Activated CD4-positive, alpha-beta T cell treated with anti-CD3 and anti-CD28 coated beads, Interleukin-2, Interleukin-6, amounts not matched to agents 100 ng/mL and 50 ng/mL, durations not matched to agents 16 hours and 8 hours (primary cell): ENCODE measurements at regions not wholly inside any gene's neighbourhood (a gene's known extent, or its start where the extent isn't known, plus 50 kb on each side); places are given as distances from the start of the nearest gene placed in this dataset.
"Not testable (repeated sequence)": the region's sequence is repeated elsewhere in the genome, so short reads cannot be mapped to it uniquely, and the experiment has no call there.

Experiments
- DNase-seq: peaks from one replicate; pipeline ENCODE4 v3.0.0-alpha.2; 2020

DNA sequence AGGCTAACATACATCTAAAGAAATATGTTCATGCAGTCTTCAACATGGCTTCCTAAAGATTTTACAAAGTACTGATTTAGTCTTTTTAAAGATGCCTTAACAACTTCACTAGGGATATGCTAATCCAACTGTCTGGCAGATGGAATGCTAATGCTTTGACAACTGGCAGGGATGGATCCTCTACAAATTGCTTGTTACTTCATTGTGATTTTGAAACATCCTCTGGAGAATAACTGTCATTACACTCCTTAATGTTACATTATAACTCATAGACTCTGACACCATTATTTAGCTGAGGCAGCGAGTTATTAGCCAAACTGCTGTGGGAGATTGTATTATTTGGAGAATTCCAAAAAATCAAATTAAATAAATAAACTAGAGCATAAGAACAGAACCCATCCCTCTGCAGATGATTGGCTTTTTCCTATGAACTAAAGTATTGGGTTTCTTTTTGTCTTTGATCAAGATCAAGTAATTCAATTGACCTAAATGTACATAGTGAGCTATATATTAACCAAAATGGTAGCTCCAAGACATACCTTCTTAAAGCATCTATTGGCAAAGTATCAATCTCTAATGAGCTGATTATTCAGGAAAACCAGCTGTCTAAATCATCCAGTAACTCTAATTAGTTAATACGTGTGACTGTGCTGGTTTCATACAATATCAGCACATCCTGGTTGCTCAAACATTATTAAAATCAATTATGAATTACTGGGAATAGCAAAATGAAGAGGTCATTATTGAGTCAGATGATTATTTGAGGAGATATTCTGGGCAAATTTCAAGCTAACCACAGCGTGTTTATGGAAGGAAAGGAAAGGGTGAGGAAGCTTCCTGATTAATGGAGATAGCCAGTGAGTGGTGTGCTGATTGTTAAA lies 321.3 kb upstream of the TFPI start:
- no peak for DNase-seq

DNA sequence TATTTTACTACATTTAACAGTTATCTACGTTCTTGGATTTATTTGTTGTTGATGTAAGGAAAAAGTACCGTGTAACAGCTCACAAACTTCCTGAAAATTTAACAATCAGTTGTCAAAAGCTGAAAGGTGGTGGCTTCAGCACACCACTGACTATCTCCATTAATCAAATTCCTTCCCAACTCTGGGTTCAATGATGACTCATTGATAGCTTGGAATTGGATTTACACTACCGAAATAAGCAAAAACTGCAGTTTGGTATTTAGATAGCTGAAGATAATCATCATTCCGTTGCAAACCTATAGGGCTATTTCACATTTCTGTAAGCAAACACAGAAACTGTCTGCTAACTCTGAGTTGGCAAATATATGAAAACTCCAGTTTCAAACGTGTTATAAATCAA lies 322.3 kb upstream of the TFPI start:
- no peak for DNase-seq

DNA sequence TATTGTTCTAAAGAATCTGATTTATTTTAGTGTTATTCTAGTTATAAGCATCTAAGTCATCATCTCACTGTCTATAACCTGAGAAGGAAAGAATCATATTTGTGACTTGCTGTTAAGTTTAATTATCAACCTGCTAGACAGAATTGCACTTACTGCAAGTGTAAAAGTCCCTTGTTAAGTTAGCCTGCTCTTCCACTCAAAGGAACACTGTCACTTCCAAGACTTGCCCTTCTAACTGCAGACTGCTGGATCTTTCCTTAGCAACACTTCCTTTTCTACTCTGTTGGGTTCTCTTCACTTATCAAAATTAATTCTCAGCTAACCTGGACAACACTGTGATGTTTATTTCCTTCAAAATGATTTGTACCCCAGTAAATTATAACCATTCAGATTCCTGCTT lies 323.2 kb upstream of the TFPI start:
- DNase-seq: no peak

DNA sequence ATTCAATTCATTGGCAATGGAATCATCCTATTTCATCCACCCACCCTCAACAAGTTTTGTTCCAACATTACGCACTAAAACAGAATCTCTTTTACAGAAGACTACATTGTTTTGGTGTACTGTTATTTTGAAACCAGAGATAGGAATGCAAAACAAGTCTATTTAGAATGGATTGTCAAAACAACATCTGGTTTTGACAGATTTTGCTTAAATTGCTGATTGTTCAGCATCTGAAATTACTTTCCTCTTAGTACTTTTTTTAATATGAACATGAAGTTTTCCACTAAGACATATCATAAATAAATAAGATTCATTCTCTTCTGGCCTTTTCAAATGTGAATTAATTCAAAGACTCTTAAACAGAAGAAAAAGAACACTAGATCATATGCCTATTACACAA lies 323.9 kb upstream of the TFPI start:
- no peak for DNase-seq

DNA sequence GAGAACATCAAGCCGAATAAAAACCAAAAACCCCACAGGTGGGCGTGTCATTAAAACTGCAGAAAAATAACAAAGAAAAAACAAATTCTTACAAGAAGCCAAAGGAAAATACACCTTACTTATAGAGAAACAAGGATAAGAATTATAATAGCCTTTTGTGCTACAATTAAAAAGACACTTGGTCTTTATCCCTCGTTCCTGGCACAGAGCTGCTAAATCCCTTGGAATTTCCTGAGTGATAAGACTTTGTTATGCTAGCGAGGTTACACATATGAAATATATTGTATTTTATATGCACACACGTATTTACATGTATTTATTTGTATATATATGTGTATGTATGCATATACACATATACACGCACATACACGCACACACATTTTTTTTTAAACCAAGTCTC lies 325.3 kb upstream of the TFPI start:
- DNase-seq: no peak

DNA sequence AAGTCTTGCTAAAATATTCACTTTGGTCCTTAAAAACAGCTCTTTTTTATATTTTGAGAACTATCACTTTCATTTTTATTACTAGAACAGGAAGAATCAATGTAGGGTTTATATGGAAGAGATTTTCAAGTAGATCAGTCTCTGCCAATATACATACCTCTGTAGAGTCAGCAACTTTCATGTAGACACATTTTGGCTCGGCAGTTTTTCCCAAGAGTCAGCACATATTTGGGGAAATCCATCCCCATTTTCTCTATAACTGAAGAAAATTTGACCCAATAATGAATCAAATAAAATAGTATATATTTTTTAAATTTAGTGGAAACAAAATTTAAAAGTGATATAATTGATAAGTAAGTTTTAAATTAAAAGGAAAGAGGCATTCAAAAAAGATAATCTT lies 329.8 kb upstream of the TFPI start:
- DNase-seq: no peak

DNA sequence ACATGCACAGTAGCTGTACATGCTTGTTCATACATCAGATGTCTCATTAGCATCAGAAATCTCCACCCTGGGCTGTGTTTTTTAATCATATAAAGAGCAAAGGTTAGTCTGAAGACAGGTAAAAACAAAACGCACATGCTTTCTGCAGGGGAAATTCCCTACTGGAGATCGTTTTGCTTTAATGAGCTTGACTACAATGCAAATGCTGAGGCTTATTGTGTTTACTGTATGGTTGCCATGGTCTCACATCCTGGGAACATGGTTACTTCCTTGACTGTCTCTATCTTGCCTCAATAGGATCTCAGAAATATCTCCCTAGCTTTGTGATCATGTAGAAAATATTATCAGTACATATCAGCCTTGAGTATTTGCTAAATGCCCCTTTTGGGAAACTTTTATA lies 336.5 kb upstream of the TFPI start:
- no peak for DNase-seq

DNA sequence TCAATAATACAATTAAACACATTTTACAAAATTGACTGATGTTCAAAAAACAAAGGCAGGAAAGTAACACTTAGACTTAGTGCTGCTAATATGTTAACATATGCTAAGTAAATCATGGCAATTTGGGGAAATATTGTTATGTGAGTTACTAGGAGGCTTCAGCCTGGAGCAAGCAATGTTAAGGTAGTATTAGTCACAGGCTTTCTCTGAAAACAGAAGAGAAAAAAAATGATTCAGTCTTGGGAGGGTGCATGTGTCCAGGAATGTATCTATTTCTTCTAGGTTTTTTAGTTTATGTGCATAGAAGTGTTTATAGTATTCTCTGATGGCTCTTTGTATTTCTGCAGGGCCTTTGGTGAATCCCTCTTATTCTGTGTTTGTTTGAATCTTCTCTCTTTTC lies 345.8 kb upstream of the TFPI start:
- DNase-seq: no peak

DNA sequence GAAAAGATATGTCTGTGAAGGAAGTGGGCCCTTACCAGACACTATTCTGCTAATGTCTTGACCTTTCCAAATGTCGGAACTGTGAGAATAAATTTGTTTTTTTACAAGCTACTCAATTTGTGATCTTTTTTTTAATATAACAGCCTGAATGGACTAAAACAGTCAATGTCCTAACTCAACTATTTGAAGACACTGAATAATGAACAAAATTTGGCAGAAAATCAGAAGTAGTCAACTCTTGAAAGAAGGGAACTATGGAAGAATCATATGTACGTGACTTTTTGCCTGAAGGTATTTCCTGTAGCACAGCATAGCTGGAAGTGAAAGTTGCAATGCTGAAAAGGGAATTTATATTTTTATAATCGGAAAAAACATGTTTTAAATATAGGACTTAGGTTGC lies 351.8 kb upstream of the TFPI start:
- no peak for DNase-seq

DNA sequence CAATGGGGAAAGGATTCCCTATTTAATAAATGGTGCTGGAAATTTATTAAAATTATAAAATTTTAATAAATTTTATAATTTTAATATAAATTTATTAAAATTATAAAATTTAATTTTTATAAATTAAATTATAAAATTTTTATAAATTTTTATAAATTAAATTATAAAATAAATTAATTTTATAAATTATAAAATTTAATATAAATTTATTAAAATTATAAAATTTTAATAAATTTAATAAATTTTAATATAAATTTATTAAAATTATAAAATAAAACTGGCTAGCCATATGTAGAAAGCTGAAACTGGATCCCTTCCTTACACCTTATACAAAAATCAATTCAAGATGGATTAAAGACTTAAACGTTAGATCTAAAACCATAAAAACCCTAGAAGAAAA lies 356.7 kb upstream of the TFPI start:
- DNase-seq: not testable (repeated sequence)

DNA sequence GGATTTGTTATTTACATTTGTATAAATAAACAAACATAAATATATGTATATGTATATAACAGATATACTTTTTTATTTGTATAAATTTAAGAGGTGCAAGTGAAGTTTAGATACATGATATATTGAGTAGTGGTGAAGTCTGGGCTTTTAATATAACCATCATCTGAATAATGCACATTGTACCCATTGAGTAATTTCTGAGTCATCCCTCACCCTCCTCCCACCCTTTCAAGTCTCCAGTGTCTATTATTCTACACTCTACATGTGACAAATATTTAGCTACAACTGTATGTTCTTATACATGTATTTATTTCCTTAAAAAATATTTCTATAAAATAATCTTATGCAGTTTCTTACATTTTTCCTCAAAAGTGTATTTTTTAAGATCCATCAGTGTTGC lies 358.7 kb upstream of the TFPI start:
- no peak for DNase-seq

DNA sequence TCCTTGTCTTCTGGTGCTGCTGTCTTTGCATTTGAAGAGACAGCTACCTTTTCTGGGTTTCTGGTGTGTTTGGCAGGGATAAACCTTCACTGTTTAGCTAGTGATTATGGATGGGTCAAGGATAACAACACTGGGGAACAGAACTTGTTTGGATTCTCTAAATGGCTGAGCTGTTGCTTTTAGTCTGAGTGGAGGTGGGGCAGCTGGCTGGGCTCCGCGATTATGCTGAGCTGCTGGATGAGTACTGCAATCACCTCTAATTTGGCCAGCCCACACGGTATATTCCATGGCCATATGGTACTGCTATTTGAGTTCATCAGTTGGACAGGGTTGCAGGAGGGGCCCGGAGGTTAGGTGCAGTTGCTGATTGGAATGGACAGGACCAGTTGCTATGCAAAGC lies 361.6 kb upstream of the TFPI start:
- no peak for DNase-seq

DNA sequence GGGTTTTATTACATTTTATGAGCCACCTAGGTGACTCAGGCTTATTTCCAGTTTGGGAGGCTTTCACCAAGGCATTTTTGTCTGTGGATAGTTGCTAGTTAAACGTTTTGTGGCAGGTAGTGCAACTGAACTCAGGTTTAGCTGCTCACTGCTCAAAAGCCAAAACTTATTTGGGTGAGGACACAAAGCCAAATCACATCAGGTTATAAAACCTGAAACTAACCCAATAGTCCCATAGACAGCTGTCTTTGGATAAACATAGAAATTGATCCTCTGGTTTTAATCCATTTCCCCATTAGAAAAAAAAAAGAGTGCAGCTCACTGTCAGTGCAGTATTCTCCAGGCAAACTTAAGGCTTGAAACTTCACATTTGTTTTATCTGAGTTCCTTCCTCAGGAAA lies 362.6 kb upstream of the TFPI start:
- no peak for DNase-seq

DNA sequence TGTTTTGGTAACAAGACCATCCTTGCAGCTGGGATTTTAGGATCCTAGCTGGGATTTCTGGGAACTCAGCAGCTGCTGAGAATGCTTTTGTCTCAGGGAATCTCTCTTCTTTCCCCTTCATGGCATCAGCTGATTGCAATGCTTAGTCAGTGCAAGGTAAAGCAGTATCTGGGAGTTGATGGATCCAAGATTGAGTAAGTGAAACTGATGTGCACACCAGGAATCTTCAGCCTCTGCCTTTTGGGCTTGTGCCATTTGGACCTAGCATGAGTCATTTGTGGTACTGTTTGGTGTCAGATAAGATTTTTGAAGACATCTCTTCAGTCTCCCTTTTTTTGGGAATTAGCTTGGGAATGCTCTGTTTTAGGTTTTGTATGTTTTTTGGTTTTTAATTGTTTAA lies 363.3 kb upstream of the TFPI start:
- DNase-seq: no peak

DNA sequence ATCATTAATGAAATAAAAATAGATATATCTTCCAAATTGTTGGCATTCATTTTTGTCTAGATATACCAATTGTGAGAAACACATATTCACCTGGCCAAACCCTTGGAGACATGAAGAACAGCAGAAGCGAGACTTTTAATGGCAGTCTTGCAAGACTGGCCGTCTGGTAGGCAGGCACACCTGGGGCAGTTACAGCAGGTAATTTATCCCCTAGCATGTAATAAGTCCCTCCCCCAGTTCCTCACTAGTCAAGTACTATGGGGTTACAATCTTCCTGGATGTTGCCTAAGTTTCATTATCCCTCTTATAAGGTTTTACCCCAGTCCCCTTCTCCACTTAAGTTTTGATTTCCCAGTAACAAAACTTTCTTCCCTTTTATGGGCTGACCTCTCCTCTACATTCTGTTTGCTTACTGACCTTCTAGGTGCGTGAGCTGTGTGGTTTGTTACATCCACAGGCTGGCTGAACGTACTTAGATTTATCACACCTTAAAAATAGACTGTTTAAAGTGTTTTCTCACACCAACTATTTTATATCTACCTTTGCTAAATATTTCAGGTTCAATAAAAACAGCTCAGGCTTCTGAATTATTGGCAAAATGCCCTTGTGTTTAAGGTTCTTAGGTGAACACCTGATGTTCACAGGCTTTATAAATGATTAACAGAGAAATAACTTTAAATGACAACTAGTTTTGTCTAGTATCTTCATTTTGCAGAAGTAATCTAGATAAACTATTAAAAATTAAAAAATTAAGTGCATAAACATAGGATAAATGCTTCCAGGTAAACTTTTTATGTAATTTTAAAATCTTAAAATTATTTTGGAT lies 365.0 kb upstream of the TFPI start:
- DNase-seq: no peak

DNA sequence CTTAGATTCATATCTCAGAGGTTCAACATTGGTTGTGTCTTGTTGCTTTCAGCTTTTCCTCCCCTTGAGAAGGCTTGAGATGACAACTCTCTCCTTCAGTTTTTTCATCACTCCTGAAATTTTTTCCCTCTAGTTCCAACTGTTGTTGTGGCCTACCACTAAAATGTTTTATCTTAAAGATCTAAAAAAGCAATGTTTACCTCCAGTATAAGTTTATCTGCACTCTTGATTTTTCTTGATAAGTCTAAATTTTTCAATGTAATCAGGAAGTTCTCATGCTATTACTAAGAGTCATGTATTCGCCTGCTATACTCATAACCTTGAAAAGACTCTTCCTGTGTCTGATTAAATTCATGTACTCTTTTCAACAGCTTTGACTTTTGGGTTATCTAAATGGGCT lies 366.3 kb upstream of the TFPI start:
- no peak for DNase-seq

DNA sequence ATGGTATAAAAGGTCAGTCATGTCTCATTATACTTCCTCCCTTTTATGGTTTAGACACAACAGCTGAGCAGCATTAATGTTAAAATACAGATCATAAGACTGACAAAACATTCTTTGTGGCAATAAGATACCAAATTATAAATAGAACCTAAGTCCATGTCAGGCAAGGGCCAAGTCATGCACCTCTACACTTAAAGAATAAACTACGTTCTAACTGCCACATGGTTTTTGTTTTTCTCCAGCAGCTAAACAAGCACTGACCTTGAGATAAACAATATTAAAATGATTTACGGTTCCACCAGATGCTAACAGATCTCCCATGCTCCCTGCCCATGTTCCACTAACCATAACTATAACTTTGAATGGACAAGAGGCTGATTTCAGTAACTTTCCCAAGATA lies 368.6 kb upstream of the TFPI start:
- no peak for DNase-seq

DNA sequence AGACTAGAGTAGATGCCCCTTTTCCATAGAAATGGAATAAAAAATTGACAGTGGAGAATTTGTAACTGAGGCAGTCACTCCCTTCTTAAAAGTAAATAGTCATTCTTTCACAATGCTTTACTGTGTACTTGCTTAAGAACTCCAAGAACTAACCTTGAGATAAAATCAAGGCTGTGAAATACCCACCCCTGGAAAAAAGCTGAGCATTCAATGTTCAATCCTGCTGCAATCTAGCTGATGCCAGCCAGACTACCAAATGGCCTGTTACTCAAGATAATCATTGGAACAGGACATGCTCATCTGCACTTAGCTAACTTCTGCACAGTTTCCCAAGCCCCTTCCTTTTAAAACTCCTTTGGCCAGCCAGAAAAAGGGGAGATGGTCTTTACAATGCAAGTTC lies 367.4 kb upstream of the GULP1 start:
- DNase-seq: no peak

DNA sequence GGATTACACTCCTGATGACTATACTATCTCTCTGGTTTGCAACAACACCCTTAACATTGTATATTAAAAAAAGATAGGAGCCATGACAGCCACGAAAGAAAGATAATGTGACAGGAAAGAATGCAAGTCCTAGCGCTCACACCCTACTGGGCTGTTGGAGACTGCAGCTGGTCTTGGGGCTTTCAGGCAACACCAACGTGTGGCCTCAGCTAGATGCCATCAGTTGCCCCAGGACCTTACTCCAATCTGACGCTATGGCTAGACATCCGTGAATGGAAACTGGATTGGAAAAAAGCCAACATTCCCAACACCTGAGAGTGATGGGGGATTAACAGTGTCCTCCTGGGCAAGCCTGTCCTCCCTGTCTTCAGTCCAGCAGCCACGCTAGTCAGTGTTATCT lies 357.4 kb upstream of the GULP1 start:
- no peak for DNase-seq

DNA sequence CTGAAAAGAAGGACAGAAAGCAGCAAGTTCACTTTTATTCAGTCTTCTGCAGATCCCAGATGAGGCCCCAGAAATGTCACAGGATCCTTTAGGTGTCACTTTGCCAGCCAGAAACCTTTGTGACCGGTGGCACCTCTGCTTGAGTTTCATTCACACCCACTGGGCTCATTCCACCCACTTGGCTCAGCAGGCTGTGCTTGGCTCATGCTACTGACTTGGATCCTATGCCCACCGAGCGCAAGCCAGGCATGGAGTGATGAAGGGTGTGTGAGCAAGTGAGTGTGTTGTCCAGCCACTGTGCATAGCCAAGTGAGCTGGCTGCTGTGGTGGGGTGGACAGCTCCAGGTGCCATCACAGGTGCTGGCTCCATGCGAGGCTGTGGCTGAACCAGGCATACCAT lies 357.0 kb upstream of the GULP1 start:
- no peak for DNase-seq

DNA sequence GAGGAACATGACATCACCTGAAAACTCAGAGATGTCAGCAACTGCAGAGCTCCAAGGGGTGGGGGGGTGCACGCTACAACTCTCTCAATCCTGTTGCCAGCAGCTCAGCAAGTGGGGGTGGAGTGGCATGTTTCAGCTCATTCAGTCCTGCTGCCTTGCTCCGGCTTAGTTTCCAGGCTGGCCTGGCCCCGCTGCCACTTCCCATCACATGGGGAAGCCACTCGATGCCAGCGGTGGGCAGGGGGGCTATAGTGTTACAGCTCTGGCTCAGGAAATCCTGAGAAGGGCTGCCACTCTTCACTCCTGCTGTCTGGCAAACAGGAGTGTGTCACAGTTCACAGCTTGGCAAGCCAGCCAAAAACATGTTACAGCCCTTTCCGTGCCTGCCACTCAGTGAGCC lies 356.5 kb upstream of the GULP1 start:
- DNase-seq: no peak

DNA sequence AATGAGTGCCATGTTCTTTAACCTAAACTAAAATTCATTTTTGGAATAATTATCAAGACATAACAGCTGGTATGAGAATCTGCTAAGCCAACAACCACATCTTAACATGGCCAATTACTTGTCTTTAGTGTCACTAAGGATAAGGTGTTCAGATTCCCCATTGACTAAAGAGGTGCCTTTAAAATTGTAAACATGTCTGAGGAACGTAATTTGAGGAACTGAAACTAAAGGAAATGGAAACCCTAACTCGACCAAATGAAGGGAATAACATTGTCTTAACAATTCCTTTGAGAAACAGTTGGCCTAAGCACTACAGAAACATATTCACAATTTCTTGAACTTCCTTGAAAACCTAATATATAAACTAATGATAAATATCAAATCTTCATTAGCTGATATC lies 355.4 kb upstream of the GULP1 start:
- no peak for DNase-seq

DNA sequence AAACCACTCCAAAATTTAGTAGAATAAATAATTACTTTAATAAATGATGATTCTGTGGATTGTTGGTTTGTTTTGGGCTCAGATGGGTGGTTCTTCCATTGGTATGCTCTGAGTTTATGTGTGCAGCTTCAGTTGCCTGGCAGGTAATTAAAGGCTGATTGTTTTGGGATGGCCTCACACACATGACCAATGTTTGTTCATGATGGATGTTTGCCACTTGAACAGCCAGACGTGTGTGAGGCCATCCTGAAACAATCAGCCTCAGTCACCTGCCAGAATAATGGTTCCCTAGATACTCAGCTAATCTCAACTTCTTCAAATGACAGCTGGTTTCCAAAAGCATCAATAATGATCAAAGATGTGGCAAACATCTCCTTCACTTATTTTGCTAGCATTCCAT lies 352.5 kb upstream of the GULP1 start:
- no peak for DNase-seq

DNA sequence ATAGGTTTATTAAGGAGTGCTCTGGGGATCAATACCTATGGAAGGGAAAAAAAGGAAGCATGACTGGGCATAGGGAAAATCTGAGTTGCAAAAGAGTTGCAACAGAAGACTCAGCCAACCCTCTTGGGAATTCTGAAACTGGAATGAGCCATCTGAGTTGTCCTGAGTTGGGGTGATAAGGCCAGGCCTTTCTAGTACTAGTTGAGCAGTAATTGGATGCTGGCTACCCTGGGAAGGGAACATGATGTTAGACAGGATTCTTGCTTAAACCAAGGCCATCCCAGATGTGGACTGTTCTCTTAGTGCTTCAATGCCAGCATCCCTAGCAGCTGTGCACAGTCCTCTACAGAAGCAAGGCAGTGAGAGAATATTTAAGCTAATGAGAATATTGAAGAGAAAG lies 348.8 kb upstream of the GULP1 start:
- DNase-seq: no peak
